D721Med (cell line): ENCODE measurements at regions not wholly inside any gene's neighbourhood (a gene's known extent, or its start where the extent isn't known, plus 50 kb on each side); places are given as distances from the start of the nearest gene placed in this dataset.
"Not testable (repeated sequence)": the region's sequence is repeated elsewhere in the genome, so short reads cannot be mapped to it uniquely, and the experiment has no call there.

Experiments
- DNase-seq: peaks from one replicate; pipeline ENCODE4 v3.0.0; 2011; ENCODE audit warnings: low spot score; ENCODE audit not compliant: insufficient read length
- FAIRE-seq: peaks from 2 replicates; lab custom pipeline; 2011; peaks lifted over from hg19 to GRCh38; lab: Jason Lieb, UNC
- TF ChIP-seq, protein P1 (sequence below): IDR thresholded peaks from 2 replicates; pipeline ENCODE4 v1.5.1; 2012; ENCODE audit warnings: mild to moderate bottlenecking, control low read depth; ENCODE audit not compliant: insufficient read depth; ENCODE audit errors: missing control alignments

DNA sequence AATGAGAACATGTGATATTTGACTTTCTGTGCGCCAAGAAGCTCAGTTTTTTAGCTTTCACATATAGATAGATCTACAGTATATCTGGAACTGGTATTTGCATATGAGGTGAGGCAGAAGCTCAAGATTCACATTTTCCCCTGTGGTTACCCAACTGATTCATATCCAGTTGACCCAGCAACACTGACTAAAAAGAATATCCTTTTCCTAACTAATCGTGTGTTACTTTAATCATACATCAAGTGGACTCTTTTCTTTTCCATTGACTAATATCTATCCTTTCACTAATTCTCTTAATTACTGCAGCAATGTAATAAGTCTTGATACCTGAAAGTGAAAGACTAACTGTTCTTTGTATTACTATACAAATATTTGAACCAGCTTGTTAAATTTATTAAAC lies 236.1 kb downstream of the AEBP2 start:
- DNase-seq (no peak), FAIRE-seq (no peak)
- TF ChIP-seq, protein P1, sequence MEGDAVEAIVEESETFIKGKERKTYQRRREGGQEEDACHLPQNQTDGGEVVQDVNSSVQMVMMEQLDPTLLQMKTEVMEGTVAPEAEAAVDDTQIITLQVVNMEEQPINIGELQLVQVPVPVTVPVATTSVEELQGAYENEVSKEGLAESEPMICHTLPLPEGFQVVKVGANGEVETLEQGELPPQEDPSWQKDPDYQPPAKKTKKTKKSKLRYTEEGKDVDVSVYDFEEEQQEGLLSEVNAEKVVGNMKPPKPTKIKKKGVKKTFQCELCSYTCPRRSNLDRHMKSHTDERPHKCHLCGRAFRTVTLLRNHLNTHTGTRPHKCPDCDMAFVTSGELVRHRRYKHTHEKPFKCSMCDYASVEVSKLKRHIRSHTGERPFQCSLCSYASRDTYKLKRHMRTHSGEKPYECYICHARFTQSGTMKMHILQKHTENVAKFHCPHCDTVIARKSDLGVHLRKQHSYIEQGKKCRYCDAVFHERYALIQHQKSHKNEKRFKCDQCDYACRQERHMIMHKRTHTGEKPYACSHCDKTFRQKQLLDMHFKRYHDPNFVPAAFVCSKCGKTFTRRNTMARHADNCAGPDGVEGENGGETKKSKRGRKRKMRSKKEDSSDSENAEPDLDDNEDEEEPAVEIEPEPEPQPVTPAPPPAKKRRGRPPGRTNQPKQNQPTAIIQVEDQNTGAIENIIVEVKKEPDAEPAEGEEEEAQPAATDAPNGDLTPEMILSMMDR, result no peak

DNA sequence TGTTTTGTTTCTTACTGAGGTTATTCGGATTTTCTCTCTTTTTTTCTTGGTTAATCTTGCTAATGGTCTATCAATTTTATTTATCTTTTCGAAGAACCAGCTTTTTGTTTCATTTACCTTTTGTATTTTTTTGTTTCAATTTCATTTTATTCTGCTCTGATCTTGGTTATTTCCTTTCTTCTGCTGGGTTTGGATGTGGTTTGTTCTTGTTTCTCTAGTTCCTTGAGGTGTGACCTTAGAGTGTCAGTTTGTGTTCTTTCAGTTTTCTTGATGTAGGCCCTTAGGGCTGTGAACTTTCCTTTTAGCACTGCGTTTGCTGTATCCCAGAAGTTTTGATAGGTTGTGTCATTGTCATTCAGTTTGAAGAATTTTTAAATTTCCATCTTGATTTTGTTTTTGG lies 239.2 kb downstream of the AEBP2 start:
- FAIRE-seq, DNase-seq: not testable (repeated sequence)

DNA sequence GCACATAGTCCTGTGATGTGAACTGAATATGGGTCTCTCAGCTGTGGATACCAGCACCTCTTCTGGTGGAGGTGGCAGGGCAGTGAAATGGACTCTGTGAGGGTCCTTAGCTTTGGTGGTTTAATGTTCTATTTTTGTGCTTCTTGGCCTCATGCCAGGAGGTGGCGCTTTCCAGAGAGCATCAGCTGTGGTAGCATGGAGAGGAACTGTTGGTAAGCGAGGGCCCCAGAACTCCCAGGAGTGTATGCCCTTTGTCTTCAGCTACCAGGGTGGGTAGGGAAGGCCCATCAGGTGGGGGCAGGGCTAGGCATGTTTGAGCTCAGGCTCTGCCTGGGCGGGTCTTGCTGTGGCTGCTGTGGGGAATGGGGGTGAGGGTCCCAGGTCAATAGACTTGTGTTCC lies 241.7 kb downstream of the AEBP2 start:
- FAIRE-seq (no peak), DNase-seq (no peak)
- TF ChIP-seq, protein P1, result no peak

DNA sequence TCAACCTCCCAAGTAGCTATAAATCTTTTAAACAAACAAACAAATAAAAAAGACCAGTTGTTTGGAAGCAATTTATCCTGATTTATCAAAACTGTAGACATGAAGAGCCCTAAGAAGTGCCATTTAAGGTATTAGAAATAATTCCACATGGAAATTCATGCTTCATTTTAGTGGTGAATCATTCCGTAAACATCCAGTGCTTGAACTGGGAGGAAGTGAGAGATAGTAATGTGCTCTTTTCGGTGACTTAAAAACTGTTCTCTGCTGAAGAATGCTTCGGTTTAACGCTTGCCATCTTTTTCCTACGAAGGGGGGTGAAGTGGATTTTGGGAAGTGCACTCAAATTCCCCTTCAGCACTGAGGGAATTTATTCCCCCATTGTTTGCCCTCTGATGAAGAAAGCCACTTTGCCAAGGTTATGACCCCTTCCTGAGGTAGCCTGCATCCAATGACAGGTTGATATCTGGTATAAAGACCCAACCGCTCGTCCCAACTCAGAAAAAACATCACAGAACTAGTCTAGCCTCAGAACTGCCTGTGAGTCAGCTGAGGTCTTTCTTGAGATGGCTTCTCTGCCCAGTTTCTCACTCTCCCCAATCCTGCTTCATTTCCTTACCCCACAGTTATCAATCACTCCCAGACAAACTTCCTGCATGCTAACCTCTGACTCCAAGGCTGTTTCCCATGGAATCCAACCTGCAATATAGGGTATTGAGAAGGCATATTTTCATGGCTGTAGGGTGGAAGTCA lies 244.1 kb downstream of the AEBP2 start:
- DNase-seq (no peak), FAIRE-seq (no peak)
- TF ChIP-seq, protein P1, result no peak

DNA sequence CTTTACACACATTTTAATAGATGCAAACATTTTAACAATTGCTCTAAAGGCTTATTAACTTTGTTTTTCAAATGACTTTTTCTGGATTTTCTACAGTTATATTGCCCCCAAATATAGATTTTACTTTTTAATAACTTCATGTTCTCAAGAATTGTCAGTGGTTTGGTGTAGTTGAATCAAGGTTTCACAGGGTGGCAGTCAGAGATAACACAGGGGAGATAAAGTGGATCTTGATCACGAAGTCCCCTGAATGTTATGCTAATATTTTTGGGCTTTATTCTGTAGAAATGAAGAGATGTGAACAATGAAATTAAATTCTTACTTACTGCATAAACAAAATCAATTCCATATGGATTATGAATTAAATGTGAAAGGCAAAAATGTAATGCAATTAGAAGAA lies 248.1 kb downstream of the AEBP2 start:
- TF ChIP-seq, protein P1, result no peak
- DNase-seq (no peak), FAIRE-seq (no peak)

DNA sequence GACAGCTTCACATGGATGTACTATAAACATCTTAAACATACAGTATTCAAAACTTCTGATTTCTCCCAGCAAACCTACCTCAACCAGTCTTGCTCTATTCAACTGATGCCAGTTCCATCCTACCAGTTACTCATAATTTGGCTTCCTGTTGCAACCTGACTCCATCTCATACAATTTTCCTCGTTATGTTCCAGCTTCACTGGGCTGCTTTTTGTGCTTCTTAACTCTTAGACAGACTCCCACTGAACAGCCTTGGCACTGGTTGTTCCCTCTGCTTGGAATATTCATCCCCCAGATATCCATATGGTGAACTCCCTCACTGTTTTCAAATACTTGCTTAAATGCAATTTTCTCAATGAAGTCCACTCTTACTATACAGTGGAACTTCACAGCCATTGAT lies 249.2 kb downstream of the AEBP2 start:
- no peak for DNase-seq
- no peak for FAIRE-seq
- TF ChIP-seq, protein P1, result no peak

DNA sequence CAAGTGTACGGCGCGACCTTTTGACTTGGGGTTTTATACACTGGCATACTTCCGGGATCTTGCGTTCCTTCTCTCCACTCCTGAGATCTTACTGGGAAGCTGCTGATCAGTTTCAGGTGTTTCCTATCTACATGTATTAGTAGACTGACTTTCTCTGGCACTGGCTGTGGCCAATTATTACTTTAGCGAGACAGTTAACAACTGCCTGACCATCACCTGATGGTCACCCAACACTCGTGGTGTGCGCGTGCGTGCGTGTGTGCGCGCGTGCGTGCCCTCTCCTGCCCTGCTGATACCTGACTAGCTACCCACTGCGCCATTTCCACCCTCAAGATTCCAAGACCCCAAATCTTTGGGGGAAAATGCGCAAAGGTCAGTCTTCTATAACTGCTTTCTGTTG lies 249.9 kb downstream of the AEBP2 start:
- FAIRE-seq, result no peak
- DNase-seq, result no peak
- TF ChIP-seq, protein P1, result no peak
